Calu3 (cell line): ENCODE measurements at regions not wholly inside any gene's neighbourhood (a gene's known extent, or its start where the extent isn't known, plus 50 kb on each side); places are given as distances from the start of the nearest gene placed in this dataset.

ENCODE experiments used
- BruUV-seq: library from RNA; stranded (reverse); fragments of 400-500 nt; replicated peaks from 2 replicates; lab custom pipeline; 2021; lab: Mats Ljungman, UMichigan
- CTCF ChIA-PET: fragments of 300-600 bp; sonication (Branson Sonifier 250); formaldehyde crosslinking; loops from one replicate; lab custom pipeline; 2022; ENCODE audit warnings: antibody characterized with exemption; lab: Charles Lee
- DNase-seq: peaks from one replicate; pipeline ENCODE4 v3.0.0; 2022
- H3K27ac Mint-ChIP-seq: one replicate; pipeline ENCODE4 v1.8.0; 2022; ENCODE audit warnings: mixed read lengths; ENCODE audit not compliant: unreplicated experiment
- H3K27me3 Mint-ChIP-seq: one replicate; pipeline ENCODE4 v1.8.0; 2022; ENCODE audit warnings: mixed read lengths; ENCODE audit not compliant: unreplicated experiment
- H3K36me3 Mint-ChIP-seq: one replicate; pipeline ENCODE4 v1.8.0; 2022; ENCODE audit warnings: mild to moderate bottlenecking, moderate library complexity, mixed read lengths; ENCODE audit not compliant: insufficient read depth, unreplicated experiment
- H3K4me1 Mint-ChIP-seq: one replicate; pipeline ENCODE4 v1.8.0; 2022; ENCODE audit warnings: mild to moderate bottlenecking, low read depth, mixed read lengths; ENCODE audit not compliant: unreplicated experiment
- H3K4me3 Mint-ChIP-seq: one replicate; pipeline ENCODE4 v1.8.0; 2022; ENCODE audit warnings: mild to moderate bottlenecking, low read depth, moderate library complexity, mixed read lengths; ENCODE audit not compliant: unreplicated experiment
- H3K9me3 Mint-ChIP-seq: one replicate; pipeline ENCODE4 v1.8.0; 2022; ENCODE audit warnings: low read depth, mixed read lengths; ENCODE audit not compliant: unreplicated experiment
- intact Hi-C: fragments of 100-400 bp; cut with micrococcal nuclease; formaldehyde crosslinking; loops from one replicate; pipeline ENCODE4 v1.10.0; 2022; ENCODE audit not compliant: unreplicated experiment
- TF ChIP-seq, protein P1 (sequence below): fragments of 200-600 bp; IDR thresholded peaks from one replicate; pipeline ENCODE4 v1.8.0; 2022; ENCODE audit warnings: antibody characterized with exemption; ENCODE audit not compliant: unreplicated experiment

DNA sequence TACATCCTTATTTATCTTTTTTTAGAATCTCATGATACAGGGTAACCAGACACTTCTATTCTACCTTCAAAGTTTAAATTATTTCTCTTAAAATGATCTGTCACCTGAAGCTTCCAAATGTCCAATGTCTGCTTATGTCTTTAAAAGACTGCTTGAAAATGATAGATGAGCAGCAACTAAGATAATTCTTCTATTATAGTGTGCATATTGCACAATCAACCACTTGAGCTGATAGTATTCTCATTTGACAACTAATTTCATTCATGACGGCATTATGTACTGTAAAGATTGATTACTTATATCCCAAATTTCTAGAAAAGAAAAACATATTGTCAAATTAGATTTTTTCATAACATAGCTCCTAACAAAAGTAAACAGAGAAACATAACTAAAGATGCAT lies 1478.2 kb upstream of the MIR17HG start:
- no peaks in the 10 kb centered on the region for H3K36me3 Mint-ChIP-seq
- H3K27me3 Mint-ChIP-seq, result no peaks in the 10 kb centered on the region
- no peaks in the 10 kb centered on the region for H3K9me3 Mint-ChIP-seq
- no peak overlapping the region for H3K27ac Mint-ChIP-seq
- TF ChIP-seq, protein P1, sequence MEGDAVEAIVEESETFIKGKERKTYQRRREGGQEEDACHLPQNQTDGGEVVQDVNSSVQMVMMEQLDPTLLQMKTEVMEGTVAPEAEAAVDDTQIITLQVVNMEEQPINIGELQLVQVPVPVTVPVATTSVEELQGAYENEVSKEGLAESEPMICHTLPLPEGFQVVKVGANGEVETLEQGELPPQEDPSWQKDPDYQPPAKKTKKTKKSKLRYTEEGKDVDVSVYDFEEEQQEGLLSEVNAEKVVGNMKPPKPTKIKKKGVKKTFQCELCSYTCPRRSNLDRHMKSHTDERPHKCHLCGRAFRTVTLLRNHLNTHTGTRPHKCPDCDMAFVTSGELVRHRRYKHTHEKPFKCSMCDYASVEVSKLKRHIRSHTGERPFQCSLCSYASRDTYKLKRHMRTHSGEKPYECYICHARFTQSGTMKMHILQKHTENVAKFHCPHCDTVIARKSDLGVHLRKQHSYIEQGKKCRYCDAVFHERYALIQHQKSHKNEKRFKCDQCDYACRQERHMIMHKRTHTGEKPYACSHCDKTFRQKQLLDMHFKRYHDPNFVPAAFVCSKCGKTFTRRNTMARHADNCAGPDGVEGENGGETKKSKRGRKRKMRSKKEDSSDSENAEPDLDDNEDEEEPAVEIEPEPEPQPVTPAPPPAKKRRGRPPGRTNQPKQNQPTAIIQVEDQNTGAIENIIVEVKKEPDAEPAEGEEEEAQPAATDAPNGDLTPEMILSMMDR, result no peak
- no peak for DNase-seq
- BruUV-seq, result no TSS peak
- no peaks in the 10 kb centered on the region for H3K4me1 Mint-ChIP-seq
- CTCF ChIA-PET, result no interaction called here
- no peak overlapping the region for H3K4me3 Mint-ChIP-seq
- intact Hi-C loops, result no loop called here

DNA sequence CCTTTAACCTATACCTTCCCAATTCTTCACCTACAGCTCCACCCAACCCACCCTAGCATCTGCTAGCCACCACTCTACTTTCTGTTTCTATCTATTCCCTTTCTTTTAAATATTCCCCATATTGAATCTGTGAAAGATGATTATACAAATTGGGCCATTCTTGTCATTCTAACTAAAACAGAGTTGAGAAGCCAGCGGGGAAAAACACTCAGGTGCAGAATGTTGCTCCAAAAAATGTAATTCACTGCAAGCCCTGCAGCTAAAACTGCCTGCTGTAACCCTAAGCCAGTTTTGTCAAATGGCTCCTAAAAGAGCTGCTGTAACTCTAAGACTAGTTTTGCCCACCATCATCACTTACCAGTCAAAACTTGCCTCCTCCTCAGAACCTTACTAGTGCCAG lies 1468.6 kb upstream of the MIR17HG start:
- Mint-ChIP-seq H3K36me3 (no peaks in the 10 kb centered on the region), H3K9me3 (no peaks in the 10 kb centered on the region)

DNA sequence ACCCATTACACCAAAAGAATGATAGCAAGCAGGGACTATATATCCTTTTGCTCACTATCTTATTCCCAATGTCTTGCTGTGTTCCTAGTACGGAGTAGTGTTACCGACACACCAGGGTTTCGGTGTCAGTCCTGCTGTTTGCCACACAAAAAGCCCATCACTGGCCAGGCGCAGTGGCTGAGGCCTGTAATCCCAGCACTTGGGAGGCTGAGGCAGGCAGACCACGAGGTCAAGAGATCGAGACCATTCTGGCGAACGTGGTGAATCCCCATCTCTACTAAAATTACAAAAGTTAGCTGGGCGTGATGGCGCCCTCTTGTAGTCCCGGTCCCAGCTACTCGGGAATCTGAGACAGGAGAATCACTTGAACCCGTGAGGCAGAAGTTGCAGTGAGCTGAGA lies 1467.3 kb upstream of the MIR17HG start:
- CTCF ChIA-PET, result no interaction called here

More for the DNA sequence above, 1468.6 kb upstream of the MIR17HG start:
- Mint-ChIP-seq H3K27me3 (no peaks in the 10 kb centered on the region), H3K27ac (no peak overlapping the region), H3K4me1 (no peaks in the 10 kb centered on the region), H3K4me3 (no peak overlapping the region)
- no peak for DNase-seq
- CTCF ChIA-PET, result no interaction called here
- BruUV-seq, result no TSS peak
- TF ChIP-seq, protein P1, result no peak
- intact Hi-C loops, result no loop called here

DNA sequence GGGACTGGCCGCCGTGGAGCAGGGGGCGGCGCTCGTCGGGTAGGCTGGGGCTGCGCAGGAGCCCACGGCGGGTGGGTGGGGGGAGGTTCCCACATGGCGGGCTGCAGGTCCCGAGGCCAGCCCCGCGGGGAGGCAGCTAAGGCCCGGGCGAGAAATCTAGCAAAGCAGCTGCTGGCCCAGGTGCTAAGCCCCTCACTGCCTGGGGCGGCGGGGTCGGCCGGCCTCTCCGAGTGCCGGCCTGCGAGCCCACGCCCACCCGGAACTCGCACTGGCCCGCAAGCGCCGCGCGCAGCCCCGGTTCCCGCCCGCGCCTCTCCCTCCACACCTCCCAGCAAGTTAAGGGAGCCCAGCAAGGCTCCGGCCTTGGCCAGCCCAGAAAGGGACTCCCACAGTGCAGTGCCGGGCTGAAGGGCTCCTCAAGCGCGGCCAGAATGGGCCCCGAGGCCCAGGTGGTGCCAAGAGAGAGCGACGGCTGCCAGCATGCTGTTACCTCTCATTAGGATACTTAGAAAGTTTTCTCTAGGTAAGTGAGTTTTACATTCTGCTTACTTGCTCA lies 1463.5 kb upstream of the MIR17HG start:
- Mint-ChIP-seq H3K4me3 (no peak overlapping the region), H3K27me3 (no peaks in the 10 kb centered on the region), H3K27ac (no peak overlapping the region), H3K4me1 (no peaks in the 10 kb centered on the region), H3K36me3 (no peaks in the 10 kb centered on the region), H3K9me3 (peaks cover 5% of the 10 kb centered on the region)
- TF ChIP-seq, protein P1, result no peak
- BruUV-seq, result no TSS peak
- intact Hi-C loops, result no loop called here
- DNase-seq, result no peak
- CTCF ChIA-PET, result no interaction called here

More for the DNA sequence above, 1467.3 kb upstream of the MIR17HG start:
- no peak for DNase-seq
- Mint-ChIP-seq H3K9me3 (peaks cover 3% of the 10 kb centered on the region), H3K27me3 (no peaks in the 10 kb centered on the region), H3K4me3 (no peak overlapping the region), H3K27ac (no peak overlapping the region), H3K4me1 (no peaks in the 10 kb centered on the region), H3K36me3 (no peaks in the 10 kb centered on the region)
- intact Hi-C loops, result no loop called here
- BruUV-seq, result no TSS peak
- TF ChIP-seq, protein P1, result no peak
